Activated naive CD4-positive, alpha-beta T cell (primary cell): ENCODE measurements at regions not wholly inside any gene's neighbourhood (a gene's known extent, or its start where the extent isn't known, plus 50 kb on each side); places are given as distances from the start of the nearest gene placed in this dataset.

ENCODE experiments used
- DNase-seq, 4 experiments: peaks; one replicate each; lab custom pipeline; 2025; lab: John Stamatoyannopoulos, UW

- DNase-seq, result no peak
These were observed 297.2 kb upstream of the PLXNA2 start for GRCh38 chr1:208541225-208541855.

- no peak for DNase-seq
These were observed 298.1 kb upstream of the PLXNA2 start for GRCh38 chr1:208542309-208542708.

- DNase-seq, result no peak
These were observed 299.9 kb upstream of the PLXNA2 start for GRCh38 chr1:208544053-208544452.

- no peak for DNase-seq
These were observed 300.6 kb upstream of the PLXNA2 start for GRCh38 chr1:208544794-208545193.

GRCh38 chr1:208551024-208551423, 306.8 kb upstream of the PLXNA2 start:
- no peak for DNase-seq

GRCh38 chr1:208551633-208552320, 307.6 kb upstream of the PLXNA2 start:
- DNase-seq, result no peak

GRCh38 chr1:208552928-208553327, 308.7 kb upstream of the PLXNA2 start:
- DNase-seq, result no peak

GRCh38 chr1:208556461-208556860, 312.3 kb upstream of the PLXNA2 start:
- DNase-seq, result no peak

DNA sequence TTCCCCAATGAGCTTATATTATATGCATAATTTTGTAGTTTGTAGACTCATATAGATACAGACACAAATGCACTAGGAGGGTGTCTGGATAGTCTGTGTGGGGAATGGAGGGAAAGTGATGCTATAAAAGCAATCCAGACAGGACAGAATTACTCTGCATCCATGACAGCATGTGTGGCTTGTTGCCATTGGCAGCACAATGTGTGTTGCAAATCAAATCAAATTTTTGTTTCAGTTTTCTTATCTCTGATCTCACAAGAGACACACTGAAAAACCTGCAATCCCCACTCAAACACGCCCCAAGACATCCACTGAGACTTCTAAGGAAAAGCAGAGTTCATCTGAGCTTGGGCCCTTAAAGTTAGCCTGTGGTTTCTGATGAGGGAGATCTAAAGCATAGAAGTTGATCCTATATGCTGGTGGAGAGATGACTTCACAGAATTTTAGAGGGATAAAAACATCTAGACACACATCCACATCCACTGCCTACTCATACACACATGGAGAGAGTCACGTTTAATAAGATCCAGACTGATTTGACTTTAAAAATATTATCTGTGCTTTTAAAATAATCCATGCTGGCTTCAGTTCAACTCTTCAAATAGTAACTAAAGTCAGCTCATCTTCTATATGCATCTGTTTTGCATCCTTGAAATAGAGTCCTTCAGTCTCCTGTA, 313.0 kb upstream of the PLXNA2 start:
- no peak for DNase-seq

- DNase-seq, result no peak
These were observed 313.5 kb upstream of the PLXNA2 start for GRCh38 chr1:208557723-208558094.

- no peak for DNase-seq
These were observed 315.6 kb upstream of the PLXNA2 start for GRCh38 chr1:208559597-208560329.

GRCh38 chr1:208562151-208562960, 318.2 kb upstream of the PLXNA2 start:
- DNase-seq, result no peak

- DNase-seq, result no peak
These were observed 320.3 kb upstream of the PLXNA2 start for GRCh38 chr1:208564466-208564865.

GRCh38 chr1:208565756-208566440, 321.7 kb upstream of the PLXNA2 start:
- DNase-seq, result no peak

DNA sequence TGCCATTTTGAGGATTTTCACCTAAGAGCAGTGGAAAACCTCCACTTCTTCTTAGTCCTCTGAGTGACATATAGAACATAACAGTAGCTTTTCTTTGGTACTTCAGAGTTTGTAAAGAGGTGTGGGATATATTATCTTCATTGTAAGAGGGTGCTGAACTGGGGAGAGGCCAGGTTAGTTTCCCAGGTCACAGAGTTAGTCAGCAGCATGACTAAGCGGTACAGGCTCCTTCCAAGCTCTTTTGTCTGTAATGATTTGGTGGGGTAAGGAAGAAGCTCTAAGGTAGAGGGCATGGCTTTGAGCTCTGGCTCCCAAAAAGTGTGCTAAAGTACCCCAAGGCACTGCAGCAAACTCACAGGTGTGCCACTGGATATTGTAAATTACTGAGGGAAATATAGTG, 325.0 kb upstream of the PLXNA2 start:
- DNase-seq, result no peak

- no peak for DNase-seq
These were observed 326.2 kb upstream of the PLXNA2 start for GRCh38 chr1:208570362-208570761.

- no peak for DNase-seq
These were observed 332.2 kb upstream of the PLXNA2 start for GRCh38 chr1:208576425-208576824.

DNA sequence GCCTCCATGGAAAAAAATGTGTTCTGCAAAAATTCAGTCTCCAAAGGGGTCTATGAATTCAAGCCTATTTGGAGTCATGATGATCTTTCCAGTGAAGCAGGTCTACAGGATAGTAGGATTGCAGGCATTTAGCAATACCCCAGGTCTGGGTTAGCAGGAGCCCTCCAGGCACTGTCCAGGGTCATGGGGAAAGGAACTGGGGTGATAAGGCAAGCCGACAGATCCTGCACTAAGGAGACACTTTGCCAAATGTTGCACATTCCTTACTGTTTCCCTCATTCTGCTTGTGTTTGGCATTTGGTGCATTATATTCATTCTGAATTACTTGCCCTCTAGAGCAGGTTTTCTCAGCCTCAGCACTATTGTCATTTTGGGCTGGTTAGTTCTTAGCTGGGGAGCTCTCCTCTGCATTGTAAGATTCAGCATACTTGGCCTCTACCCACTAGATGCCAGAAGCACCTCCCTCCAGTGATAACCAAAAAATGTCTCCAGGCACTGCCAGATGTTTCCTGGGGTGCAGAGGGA, 333.3 kb upstream of the PLXNA2 start:
- no peak for DNase-seq

DNA sequence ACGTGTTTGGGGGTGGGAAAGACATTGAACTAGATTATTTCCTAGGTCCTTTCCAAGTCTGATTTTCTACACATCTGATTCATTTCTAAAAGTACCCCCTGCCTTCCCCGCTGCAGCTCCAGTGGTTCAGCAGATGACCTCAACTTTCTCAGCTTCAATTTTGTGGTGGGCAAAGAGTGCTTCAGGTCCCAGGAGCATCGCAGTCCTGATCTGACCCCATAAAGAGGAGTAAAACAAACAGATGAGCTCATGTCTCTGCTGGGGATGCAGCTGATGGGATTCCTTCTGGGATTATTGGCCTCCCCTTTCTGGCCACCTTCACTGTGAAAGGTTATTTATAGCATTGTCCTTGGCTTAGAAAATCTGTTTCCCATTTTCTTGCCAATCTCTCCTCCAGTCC, 337.0 kb upstream of the PLXNA2 start:
- DNase-seq, result no peak

GRCh38 chr1:208581667-208582066, 337.5 kb upstream of the PLXNA2 start:
- no peak for DNase-seq

GRCh38 chr1:208584167-208584755, 340.1 kb upstream of the PLXNA2 start:
- no peak for DNase-seq
